ENCODE measurements at regions not wholly inside any gene's neighbourhood (a gene's known extent, or its start where the extent isn't known, plus 50 kb on each side); places are given as distances from the start of the nearest gene placed in this dataset.

- TF ChIP-seq ARID3A (IDR thresholded peaks at IDR 0.05; ENCODE audit: low read depth, low read length) = peak; percentile 8; the same call in 1 of the 2 replicates
- TF ChIP-seq ZNF589 (CRISPR knock-in tag; conservative IDR thresholded peaks at IDR 0.05) = peak; percentile 89; the same call in 1 of the 2 replicates
- TF ChIP-seq ZFP91 (CRISPR knock-in tag; IDR thresholded peaks at IDR 0.05; ENCODE audit: borderline replicate concordance) = peak; percentile 91
- TF ChIP-seq CHCHD3 (CRISPR knock-in tag; IDR thresholded peaks at IDR 0.05) = no peak
- no peak for TF ChIP-seq SRSF4 (IDR thresholded peaks at IDR 0.05; ENCODE audit: low read depth, low read length, poor library complexity, severe bottlenecking)
- TF ChIP-seq FOXO4 (CRISPR knock-in tag; conservative IDR thresholded peaks at IDR 0.05) = 0 out of 2 replicates have a peak, but pooled peaks have one; percentile 0
- TF ChIP-seq CENPBD1 (CRISPR knock-in tag; IDR thresholded peaks at IDR 0.05; ENCODE audit: borderline replicate concordance, low read depth) = no peak
- TF ChIP-seq POGK (CRISPR knock-in tag; conservative IDR thresholded peaks at IDR 0.05) = peak; percentile 85; the same call in 1 of the 2 replicates
- peak; percentile 74; the same call in 1 of the 2 replicates for TF ChIP-seq HOXA5 (CRISPR knock-in tag; IDR thresholded peaks at IDR 0.05)
- TF ChIP-seq ZNF33B (CRISPR knock-in tag; IDR thresholded peaks at IDR 0.05) = no peak; the same call in 1 of the 2 replicates
- TF ChIP-seq ZNF234 (CRISPR knock-in tag; conservative IDR thresholded peaks at IDR 0.05) = no peak
- no peak for TF ChIP-seq PLRG1 (conservative IDR thresholded peaks at IDR 0.05)
- TF ChIP-seq GABPB1 (CRISPR knock-in tag; IDR thresholded peaks at IDR 0.05) = peak; percentile 66
- TF ChIP-seq FOSL2 (CRISPR knock-in tag; IDR thresholded peaks at IDR 0.05) = peak; percentile 57; the same call in 1 of the 2 replicates
- TF ChIP-seq ZNF460 (CRISPR knock-in tag; IDR thresholded peaks at IDR 0.05; ENCODE audit: borderline replicate concordance) = no peak; the same call in 1 of the 2 replicates
- no peak for TF ChIP-seq PRDM4 (CRISPR knock-in tag; IDR thresholded peaks at IDR 0.05; ENCODE audit: borderline replicate concordance)
- peak; percentile 95 for TF ChIP-seq ZNF430 (CRISPR knock-in tag; IDR thresholded peaks at IDR 0.05)
- peak; percentile 67 for TF ChIP-seq ZNF121 (CRISPR knock-in tag; IDR thresholded peaks at IDR 0.05)
Observed at GRCh38 chr6:43990627-43991619, 136.3 kb downstream of the MRPL14 start (continued).
